ENCODE measurements at regions not wholly inside any gene's neighbourhood (a gene's known extent, or its start where the extent isn't known, plus 50 kb on each side); places are given as distances from the start of the nearest gene placed in this dataset.

DNA sequence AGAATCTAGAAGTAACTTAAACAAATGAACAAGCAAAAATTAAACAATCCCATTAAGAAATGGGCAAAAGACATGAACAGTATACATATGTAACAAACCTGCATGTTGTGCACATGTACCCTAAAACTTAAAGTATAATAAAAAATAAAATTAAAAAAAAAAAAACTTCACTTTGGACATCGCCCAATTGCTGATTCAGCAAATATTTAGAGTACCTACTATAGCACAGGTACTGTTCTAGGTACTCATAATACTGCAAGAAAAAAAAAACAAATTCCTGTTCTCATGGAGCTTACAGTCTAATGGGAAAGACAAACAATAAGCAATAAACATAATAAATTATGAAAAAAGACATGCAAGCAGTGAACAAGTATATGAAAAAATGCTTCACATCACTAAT lies 501.5 kb upstream of the HS3ST5 start:
- Histone ChIP-seq H3K27ac (ENCODE audit: control insufficient read depth, insufficient read depth) (no peak overlapping the region), H3K9ac (ENCODE audit: control insufficient read depth, insufficient read depth, low read length) (no peak overlapping the region), H3K4me1 (ENCODE audit: control insufficient read depth, insufficient read depth, low read length) (no peaks in the 10 kb centered on the region), H3K4me3 (no peak overlapping the region), H3K9me3 (replicated peaks; ENCODE audit: control insufficient read depth, insufficient read depth, low read length) (no peaks in the 10 kb centered on the region), H4K20me1 (ENCODE audit: control insufficient read depth, insufficient read depth) (no peaks in the 10 kb centered on the region), H3K79me2 (ENCODE audit: control insufficient read depth, insufficient read depth, low read length) (no peaks in the 10 kb centered on the region), H3K4me2 (ENCODE audit: control insufficient read depth, insufficient read depth) (no peak overlapping the region), H3K36me3 (ENCODE audit: control insufficient read depth in 2 of 2, insufficient read depth in 2 of 2, low read length in 1 of 2) (no peaks in the 10 kb centered on the region), H2AFZ (ENCODE audit: control insufficient read depth, low read depth, low read length) (no peak overlapping the region), H3K27me3 (replicated peaks in 1 of 2; ENCODE audit: control insufficient read depth in 2 of 2, insufficient read depth in 2 of 2, low read length in 1 of 2) (no peaks in the 10 kb centered on the region)
- DNase-seq (ENCODE audit: low read depth, low spot score) = no peak
- FAIRE-seq = no peak
- 0% methylated on average over 1 of the region's 1 CpG for WGBS (ENCODE audit: insufficient coverage, insufficient replicate concordance, low lambda C conversion rate, missing lambda C conversion rate)
- ChIA-PET POLR2A (no interaction called here), SMC1A (ENCODE audit: uncharacterized antibody, unreplicated experiment) (no interaction called here), CTCF (interaction anchor here (0.7 kb wide), 1 partner anchor 59 kb away, joined by 3 read pairs; no protein-coding TSS in a partner anchor), RAD21 (ENCODE audit: unreplicated experiment) (no interaction called here)
- intact Hi-C loops (cut with micrococcal nuclease; ENCODE audit: unreplicated experiment) (no loop called here), in situ Hi-C loops (cut with MboI) (no loop called here)
- no TSS peak for BruUV-seq (replicated peaks)
- TF ChIP-seq MEF2A (IDR thresholded peaks at IDR 0.05; ENCODE audit: insufficient read depth, low read depth, low read length) = no peak
- no peak for TF ChIP-seq POLR2AphosphoS5 (IDR thresholded peaks at IDR 0.05; ENCODE audit: low read length)
- TF ChIP-seq TAF1 (IDR thresholded peaks at IDR 0.05; ENCODE audit: borderline replicate concordance, low read depth, low read length) = no peak
- TF ChIP-seq, protein P1, sequence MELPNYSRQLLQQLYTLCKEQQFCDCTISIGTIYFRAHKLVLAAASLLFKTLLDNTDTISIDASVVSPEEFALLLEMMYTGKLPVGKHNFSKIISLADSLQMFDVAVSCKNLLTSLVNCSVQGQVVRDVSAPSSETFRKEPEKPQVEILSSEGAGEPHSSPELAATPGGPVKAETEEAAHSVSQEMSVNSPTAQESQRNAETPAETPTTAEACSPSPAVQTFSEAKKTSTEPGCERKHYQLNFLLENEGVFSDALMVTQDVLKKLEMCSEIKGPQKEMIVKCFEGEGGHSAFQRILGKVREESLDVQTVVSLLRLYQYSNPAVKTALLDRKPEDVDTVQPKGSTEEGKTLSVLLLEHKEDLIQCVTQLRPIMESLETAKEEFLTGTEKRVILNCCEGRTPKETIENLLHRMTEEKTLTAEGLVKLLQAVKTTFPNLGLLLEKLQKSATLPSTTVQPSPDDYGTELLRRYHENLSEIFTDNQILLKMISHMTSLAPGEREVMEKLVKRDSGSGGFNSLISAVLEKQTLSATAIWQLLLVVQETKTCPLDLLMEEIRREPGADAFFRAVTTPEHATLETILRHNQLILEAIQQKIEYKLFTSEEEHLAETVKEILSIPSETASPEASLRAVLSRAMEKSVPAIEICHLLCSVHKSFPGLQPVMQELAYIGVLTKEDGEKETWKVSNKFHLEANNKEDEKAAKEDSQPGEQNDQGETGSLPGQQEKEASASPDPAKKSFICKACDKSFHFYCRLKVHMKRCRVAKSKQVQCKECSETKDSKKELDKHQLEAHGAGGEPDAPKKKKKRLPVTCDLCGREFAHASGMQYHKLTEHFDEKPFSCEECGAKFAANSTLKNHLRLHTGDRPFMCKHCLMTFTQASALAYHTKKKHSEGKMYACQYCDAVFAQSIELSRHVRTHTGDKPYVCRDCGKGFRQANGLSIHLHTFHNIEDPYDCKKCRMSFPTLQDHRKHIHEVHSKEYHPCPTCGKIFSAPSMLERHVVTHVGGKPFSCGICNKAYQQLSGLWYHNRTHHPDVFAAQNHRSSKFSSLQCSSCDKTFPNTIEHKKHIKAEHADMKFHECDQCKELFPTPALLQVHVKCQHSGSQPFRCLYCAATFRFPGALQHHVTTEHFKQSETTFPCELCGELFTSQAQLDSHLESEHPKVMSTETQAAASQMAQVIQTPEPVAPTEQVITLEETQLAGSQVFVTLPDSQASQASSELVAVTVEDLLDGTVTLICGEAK (IDR thresholded peaks at IDR 0.05; ENCODE audit: borderline replicate concordance) = no peak
- no peak for TF ChIP-seq RAD21 (IDR thresholded peaks at IDR 0.05; ENCODE audit: insufficient read depth, low read depth, low read length)
- TF ChIP-seq HDAC2 (IDR thresholded peaks at IDR 0.05) = no peak
- TF ChIP-seq ZBED1 (IDR thresholded peaks at IDR 0.05; ENCODE audit: borderline replicate concordance) = no peak
- TF ChIP-seq MTA2 (IDR thresholded peaks at IDR 0.05; ENCODE audit: low read depth) = no peak
- TF ChIP-seq ZNF274 (IDR thresholded peaks at IDR 0.05; ENCODE audit: insufficient read depth, insufficient read length) = no peak
- no peak for TF ChIP-seq SP1 (IDR thresholded peaks at IDR 0.05; ENCODE audit: low read depth, low read length)
- no peak for TF ChIP-seq KAT2A (conservative IDR thresholded peaks at IDR 0.05; ENCODE audit: control insufficient read depth, low read depth, low read length)
- TF ChIP-seq CHD2 (IDR thresholded peaks at IDR 0.05; ENCODE audit: borderline replicate concordance, low read depth, low read length) = no peak
- TF ChIP-seq, protein P2, sequence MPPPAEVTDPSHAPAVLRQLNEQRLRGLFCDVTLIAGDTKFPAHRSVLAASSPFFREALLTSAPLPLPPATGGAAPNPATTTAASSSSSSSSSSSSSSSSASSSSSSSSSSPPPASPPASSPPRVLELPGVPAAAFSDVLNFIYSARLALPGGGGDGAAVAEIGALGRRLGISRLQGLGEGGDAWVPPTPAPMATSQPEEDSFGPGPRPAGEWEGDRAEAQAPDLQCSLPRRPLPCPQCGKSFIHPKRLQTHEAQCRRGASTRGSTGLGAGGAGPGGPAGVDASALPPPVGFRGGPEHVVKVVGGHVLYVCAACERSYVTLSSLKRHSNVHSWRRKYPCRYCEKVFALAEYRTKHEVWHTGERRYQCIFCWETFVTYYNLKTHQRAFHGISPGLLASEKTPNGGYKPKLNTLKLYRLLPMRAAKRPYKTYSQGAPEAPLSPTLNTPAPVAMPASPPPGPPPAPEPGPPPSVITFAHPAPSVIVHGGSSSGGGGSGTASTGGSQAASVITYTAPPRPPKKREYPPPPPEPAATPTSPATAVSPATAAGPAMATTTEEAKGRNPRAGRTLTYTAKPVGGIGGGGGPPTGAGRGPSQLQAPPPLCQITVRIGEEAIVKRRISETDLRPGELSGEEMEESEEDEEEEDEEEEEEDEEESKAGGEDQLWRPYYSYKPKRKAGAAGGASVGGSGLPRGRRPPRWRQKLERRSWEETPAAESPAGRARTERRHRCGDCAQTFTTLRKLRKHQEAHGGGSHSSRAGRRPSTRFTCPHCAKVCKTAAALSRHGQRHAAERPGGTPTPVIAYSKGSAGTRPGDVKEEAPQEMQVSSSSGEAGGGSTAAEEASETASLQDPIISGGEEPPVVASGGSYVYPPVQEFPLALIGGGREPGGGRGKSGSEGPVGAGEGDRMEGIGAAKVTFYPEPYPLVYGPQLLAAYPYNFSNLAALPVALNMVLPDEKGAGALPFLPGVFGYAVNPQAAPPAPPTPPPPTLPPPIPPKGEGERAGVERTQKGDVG (CRISPR knock-in tag; IDR thresholded peaks at IDR 0.05) = no peak
- TF ChIP-seq, protein P3, sequence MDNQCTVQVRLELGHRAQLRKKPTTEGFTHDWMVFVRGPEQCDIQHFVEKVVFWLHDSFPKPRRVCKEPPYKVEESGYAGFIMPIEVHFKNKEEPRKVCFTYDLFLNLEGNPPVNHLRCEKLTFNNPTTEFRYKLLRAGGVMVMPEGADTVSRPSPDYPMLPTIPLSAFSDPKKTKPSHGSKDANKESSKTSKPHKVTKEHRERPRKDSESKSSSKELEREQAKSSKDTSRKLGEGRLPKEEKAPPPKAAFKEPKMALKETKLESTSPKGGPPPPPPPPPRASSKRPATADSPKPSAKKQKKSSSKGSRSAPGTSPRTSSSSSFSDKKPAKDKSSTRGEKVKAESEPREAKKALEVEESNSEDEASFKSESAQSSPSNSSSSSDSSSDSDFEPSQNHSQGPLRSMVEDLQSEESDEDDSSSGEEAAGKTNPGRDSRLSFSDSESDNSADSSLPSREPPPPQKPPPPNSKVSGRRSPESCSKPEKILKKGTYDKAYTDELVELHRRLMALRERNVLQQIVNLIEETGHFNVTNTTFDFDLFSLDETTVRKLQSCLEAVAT (IDR thresholded peaks at IDR 0.05) = no peak
- no peak for TF ChIP-seq TCF12 (IDR thresholded peaks at IDR 0.05; ENCODE audit: low read depth, low read length)
- TF ChIP-seq RCOR1 (conservative IDR thresholded peaks at IDR 0.05; ENCODE audit: low read depth, low read length) = no peak
- no peak for ATAC-seq
